Stomach (tissue), 8 donors: ENCODE measurements at regions not wholly inside any gene's neighbourhood (a gene's known extent, or its start where the extent isn't known, plus 50 kb on each side); places are given as distances from the start of the nearest gene placed in this dataset.

Experiments used
- DNase-seq, 2 donors: peaks; one replicate each; pipeline versions ENCODE4 v3.0.0 to v3.0.0-alpha.2; 2013 to 2019
- H3K27ac ChIP-seq, 5 donors: fragments of 200-600 bp in 4 of 5; sonication (generic) in 4 of 5; one replicate each; pipeline ENCODE4 v1.5.1; 2013 to 2019; ENCODE audit warnings: mild to moderate bottlenecking in 1 of 5, moderate library complexity in 1 of 5
- H3K27me3 ChIP-seq, 3 donors: fragments of 200-600 bp; sonication (generic); one replicate each; pipeline ENCODE4 v1.5.1; 2017 to 2019; ENCODE audit warnings: mixed run types in 1 of 3
- H3K36me3 ChIP-seq, 4 donors: fragments of 200-600 bp; sonication (generic); 1 replicate in 3 of 4; 2 replicates in 1 of 4; pipeline ENCODE4 v1.5.1; 2016 to 2019
- H3K4me1 ChIP-seq, 4 donors: fragments of 200-600 bp; sonication (generic); one replicate each; pipeline ENCODE4 v1.5.1; 2016 to 2019
- H3K4me3 ChIP-seq, 4 donors: fragments of 200-600 bp; sonication (generic) in 3 of 4; one replicate each; pipeline ENCODE4 v1.5.1; 2016 to 2019; ENCODE audit warnings: mild to moderate bottlenecking in 1 of 4
- H3K9me3 ChIP-seq, 4 donors: fragments of 200-600 bp; sonication (generic); one replicate each; pipeline ENCODE4 v1.5.1; 2016 to 2019
- CTCF ChIP-seq, 7 experiments: fragments of 450-650 bp in 4 of 7; fragments of 200-600 bp in 3 of 7; sonication (generic) in 3 of 7; IDR thresholded peaks; one replicate each; pipeline ENCODE4 v1.5.1; 2016 to 2019; ENCODE audit warnings: antibody characterized with exemption in 7 of 7, control low read depth in 2 of 7, mild to moderate bottlenecking in 1 of 7
- EP300 ChIP-seq: sonication (generic); formaldehyde crosslinking; IDR thresholded peaks from one replicate; pipeline ENCODE4 v1.6.1; 2017; ENCODE audit warnings: antibody characterized with exemption
- POLR2A ChIP-seq, 4 donors: fragments of 450-650 bp; IDR thresholded peaks; one replicate each; pipeline ENCODE4 v1.6.1; 2016; ENCODE audit warnings: antibody characterized with exemption in 4 of 4, control low read depth in 2 of 4, mild to moderate bottlenecking in 1 of 4, moderate library complexity in 1 of 4
- POLR2AphosphoS5 ChIP-seq, 3 donors: sonication (generic); formaldehyde crosslinking; IDR thresholded peaks; one replicate each; pipeline ENCODE4 v1.6.1; 2016; ENCODE audit warnings: antibody characterized with exemption in 3 of 3
- WGBS, 5 donors: extraction: QIAGEN DNeasy Blood & Tissue Kit in 3 of 5; methylation state at CpG; one replicate each; pipeline versions ENCODE4 v1.1.5 to v1.1.7; 2013 to 2018; 5-methylcytosine and 5-hydroxymethylcytosine counted together
- intact Hi-C: fragments of 100-400 bp; cut with DNase I; formaldehyde crosslinking; loops from one replicate; pipeline ENCODE4 v1.15.1; 2023; ENCODE audit warnings: low total_unique reads
- donor health status: healthy with polysubstance abuse.
- donor health status: Bipolar disorder and iron deficiency.
- donor health status: healthy.

DNA sequence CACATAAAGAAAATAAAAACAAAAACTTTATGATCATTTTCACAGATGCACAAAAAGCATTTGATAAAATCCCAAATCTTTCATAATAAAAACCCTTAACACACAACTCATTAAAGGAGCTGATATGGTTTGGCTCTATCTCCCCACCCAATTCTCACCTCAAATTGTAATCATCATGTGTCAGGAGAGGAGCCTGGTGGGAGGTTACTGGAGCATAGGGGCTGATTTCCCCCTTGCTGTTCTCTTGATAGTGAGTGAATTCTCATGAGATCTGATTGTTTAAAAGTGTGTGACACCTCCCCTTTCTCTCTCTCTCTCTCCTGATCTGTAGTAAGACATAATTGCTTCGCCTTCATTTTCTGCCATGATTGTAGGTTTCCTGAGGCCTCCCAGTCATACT lies 790.7 kb downstream of the C12orf50 start:
- no peaks in the 10 kb centered on the region for H3K9me3 ChIP-seq
- H3K36me3 ChIP-seq: no peaks in the 10 kb centered on the region
- no peaks in the 10 kb centered on the region for H3K4me1 ChIP-seq
- intact Hi-C loops: no loop called here
- no peak for DNase-seq
- TF ChIP-seq CTCF (IDR thresholded peaks at IDR 0.05): no peak
- no peak for TF ChIP-seq POLR2A (IDR thresholded peaks at IDR 0.05)
- no peak for TF ChIP-seq POLR2AphosphoS5 (IDR thresholded peaks at IDR 0.05)
- no peak for TF ChIP-seq EP300
- no peaks in the 10 kb centered on the region for H3K27me3 ChIP-seq
- no peak overlapping the region for H3K27ac ChIP-seq
- 81 to 95% (median 91%) methylated on average over 1 of the region's 1 CpG for WGBS, 5 donors
- no peak overlapping the region for H3K4me3 ChIP-seq

- no peaks in the 10 kb centered on the region for H3K9me3 ChIP-seq
- no peak overlapping the region for H3K4me3 ChIP-seq
- intact Hi-C loops: no loop called here
- 62 to 86% (median 77%) methylated on average over 1 of the region's 1 CpG for whole genome bisulfite sequencing, 5 donors
- H3K27me3 ChIP-seq: no peaks in the 10 kb centered on the region
- no peak for TF ChIP-seq POLR2AphosphoS5 (IDR thresholded peaks at IDR 0.05)
- TF ChIP-seq CTCF (IDR thresholded peaks at IDR 0.05): no peak
- TF ChIP-seq POLR2A (IDR thresholded peaks at IDR 0.05): no peak
- no peak for TF ChIP-seq EP300
- H3K27ac ChIP-seq: no peak overlapping the region
- no peaks in the 10 kb centered on the region for H3K36me3 ChIP-seq
- no peak for DNase-seq
- H3K4me1 ChIP-seq: no peaks in the 10 kb centered on the region
Measured at GRCh38 chr12:87234898-87235297, 794.3 kb downstream of the C12orf50 start.

- H3K36me3 ChIP-seq: no peaks in the 10 kb centered on the region
- H3K9me3 ChIP-seq: no peaks in the 10 kb centered on the region
- 78 to 96% (median 91%) methylated on average over 1 of the region's 1 CpG for WGBS, 5 donors
- no peaks in the 10 kb centered on the region for H3K27me3 ChIP-seq
- DNase-seq: peak in 1 of 2 donors; percentile 28
- intact Hi-C loops: no loop called here
- no peaks in the 10 kb centered on the region for H3K4me1 ChIP-seq
- no peak overlapping the region for H3K4me3 ChIP-seq
- no peak for TF ChIP-seq POLR2A (IDR thresholded peaks at IDR 0.05)
- TF ChIP-seq CTCF (IDR thresholded peaks at IDR 0.05): no peak
- TF ChIP-seq EP300: no peak
- no peak for TF ChIP-seq POLR2AphosphoS5 (IDR thresholded peaks at IDR 0.05)
- no peak overlapping the region for H3K27ac ChIP-seq
Measured at GRCh38 chr12:87233671-87234070, 795.5 kb downstream of the C12orf50 start.

GRCh38 chr12:87231818-87232217 lies 797.4 kb downstream of the C12orf50 start:
- H3K4me3 ChIP-seq: no peak overlapping the region
- H3K9me3 ChIP-seq: no peaks in the 10 kb centered on the region
- no peaks in the 10 kb centered on the region for H3K4me1 ChIP-seq
- no peaks in the 10 kb centered on the region for H3K27me3 ChIP-seq
- no peak for DNase-seq
- TF ChIP-seq EP300 (no peak), POLR2A (IDR thresholded peaks at IDR 0.05) (no peak), POLR2AphosphoS5 (IDR thresholded peaks at IDR 0.05) (no peak), CTCF (IDR thresholded peaks at IDR 0.05) (no peak)
- no peaks in the 10 kb centered on the region for H3K36me3 ChIP-seq
- intact Hi-C loops: no loop called here
- 69 to 86% (median 76%) methylated on average over 1 of the region's 1 CpG for WGBS, 5 donors
- H3K27ac ChIP-seq: no peak overlapping the region
